ENCODE measurements at regions not wholly inside any gene's neighbourhood (a gene's known extent, or its start where the extent isn't known, plus 50 kb on each side); places are given as distances from the start of the nearest gene placed in this dataset.
"Not testable (repeated sequence)": the region's sequence is repeated elsewhere in the genome, so short reads cannot be mapped to it uniquely, and the experiment has no call there.

- no peak for FAIRE-seq
- no peak for DNase-seq (ENCODE audit: insufficient read length, low spot score)
- TF ChIP-seq POLR2A (IDR thresholded peaks at IDR 0.05; ENCODE audit: low read depth, low read length): no peak
These were observed 91.6 kb upstream of the NUDT6 start for GRCh38 chr4:123014038-123014437.

GRCh38 chr4:123017078-123017477 lies 94.7 kb upstream of the NUDT6 start:
- FAIRE-seq (no peak), DNase-seq (ENCODE audit: insufficient read length, low spot score) (no peak)
- TF ChIP-seq POLR2A (IDR thresholded peaks at IDR 0.05; ENCODE audit: low read depth, low read length): no peak

- no peak for TF ChIP-seq POLR2A (IDR thresholded peaks at IDR 0.05; ENCODE audit: low read depth, low read length)
- peak; percentile 28 for DNase-seq (ENCODE audit: insufficient read length, low spot score)
- FAIRE-seq: no peak
These were observed 95.4 kb upstream of the NUDT6 start for GRCh38 chr4:123017636-123018395.

GRCh38 chr4:123018396-123018775 lies 96.0 kb upstream of the NUDT6 start:
- DNase-seq (ENCODE audit: insufficient read length, low spot score): no peak
- TF ChIP-seq POLR2A (IDR thresholded peaks at IDR 0.05; ENCODE audit: low read depth, low read length): no peak
- no peak for FAIRE-seq

- FAIRE-seq (no peak), DNase-seq (ENCODE audit: insufficient read length, low spot score) (no peak)
- no peak for TF ChIP-seq POLR2A (IDR thresholded peaks at IDR 0.05; ENCODE audit: low read depth, low read length)
These were observed 97.9 kb upstream of the NUDT6 start for GRCh38 chr4:123020285-123020684.

- FAIRE-seq: no peak
- TF ChIP-seq POLR2A (IDR thresholded peaks at IDR 0.05; ENCODE audit: low read depth, low read length): no peak
These were observed 101.2 kb upstream of the NUDT6 start for GRCh38 chr4:123023647-123024046.

GRCh38 chr4:123024710-123025109 lies 102.3 kb upstream of the NUDT6 start:
- no peak for DNase-seq (ENCODE audit: insufficient read length, low spot score)
- no peak for FAIRE-seq
- TF ChIP-seq POLR2A (IDR thresholded peaks at IDR 0.05; ENCODE audit: low read depth, low read length): no peak

More at GRCh38 chr4:123023647-123024046, 101.2 kb upstream of the NUDT6 start:
- DNase-seq (ENCODE audit: insufficient read length, low spot score): no peak

- no peak for TF ChIP-seq POLR2A (IDR thresholded peaks at IDR 0.05; ENCODE audit: low read depth, low read length)
- FAIRE-seq (peak; percentile 62), DNase-seq (ENCODE audit: insufficient read length, low spot score) (no peak)
These were observed 103.0 kb upstream of the NUDT6 start for GRCh38 chr4:123025398-123025797.

- peak; percentile 85 for FAIRE-seq
These were observed 103.6 kb upstream of the NUDT6 start for GRCh38 chr4:123026015-123026414.

GRCh38 chr4:123031664-123032063 lies 109.3 kb upstream of the NUDT6 start:
- FAIRE-seq (no peak), DNase-seq (ENCODE audit: insufficient read length, low spot score) (no peak)
- no peak for TF ChIP-seq POLR2A (IDR thresholded peaks at IDR 0.05; ENCODE audit: low read depth, low read length)

More at GRCh38 chr4:123026015-123026414, 103.6 kb upstream of the NUDT6 start:
- DNase-seq (ENCODE audit: insufficient read length, low spot score): not testable (repeated sequence)

GRCh38 chr4:123034023-123034422 lies 111.6 kb upstream of the NUDT6 start:
- no peak for TF ChIP-seq POLR2A (IDR thresholded peaks at IDR 0.05; ENCODE audit: low read depth, low read length)
- FAIRE-seq: no peak
- DNase-seq (ENCODE audit: insufficient read length, low spot score): no peak

- DNase-seq (ENCODE audit: insufficient read length, low spot score) (no peak), FAIRE-seq (no peak)
- no peak for TF ChIP-seq POLR2A (IDR thresholded peaks at IDR 0.05; ENCODE audit: low read depth, low read length)
These were observed 112.8 kb upstream of the NUDT6 start for GRCh38 chr4:123035239-123035638.

GRCh38 chr4:123037804-123038203 lies 115.4 kb upstream of the NUDT6 start:
- DNase-seq (ENCODE audit: insufficient read length, low spot score) (no peak), FAIRE-seq (peak; percentile 70)
- no peak for TF ChIP-seq POLR2A (IDR thresholded peaks at IDR 0.05; ENCODE audit: low read depth, low read length)

- TF ChIP-seq POLR2A (IDR thresholded peaks at IDR 0.05; ENCODE audit: low read depth, low read length): no peak
- no peak for DNase-seq (ENCODE audit: insufficient read length, low spot score)
- FAIRE-seq: no peak
These were observed 119.7 kb upstream of the NUDT6 start for GRCh38 chr4:123042095-123042494.

GRCh38 chr4:123043013-123043412 lies 120.6 kb upstream of the NUDT6 start:
- TF ChIP-seq POLR2A (IDR thresholded peaks at IDR 0.05; ENCODE audit: low read depth, low read length): no peak
- DNase-seq (ENCODE audit: insufficient read length, low spot score): no peak
- no peak for FAIRE-seq

All from H54 (cell line).